ENCODE measurements at regions not wholly inside any gene's neighbourhood (a gene's known extent, or its start where the extent isn't known, plus 50 kb on each side); places are given as distances from the start of the nearest gene placed in this dataset.

GRCh38 chrX:51437521-51437920, 58.9 kb downstream of the NUDT11 start:
- Histone ChIP-seq H3K27ac (ENCODE audit: insufficient read depth, low read depth, low read length, poor library complexity, severe bottlenecking) (no peak overlapping the region), H3K4me3 (ENCODE audit: insufficient read depth, low read depth, low read length) (no peak overlapping the region), H3K27me3 (ENCODE audit: control insufficient read depth, insufficient read depth, low read length, poor library complexity, severe bottlenecking) (no peaks in the 10 kb centered on the region), H3K4me1 (ENCODE audit: control insufficient read depth, insufficient read depth, low read length) (no peaks in the 10 kb centered on the region), H3K36me3 (ENCODE audit: control insufficient read depth, insufficient read depth, low read length) (no peaks in the 10 kb centered on the region), H3K9me3 (ENCODE audit: control insufficient read depth, low read length) (no peaks in the 10 kb centered on the region)
- WGBS, 2 experiments, result 83% methylated on average over 1 of the region's 1 CpG; no CpG with 5 or more reads in 1 of the 2 experiments

GRCh38 chrX:51435101-51435500, 61.3 kb downstream of the NUDT11 start:
- H3K27ac ChIP-seq (ENCODE audit: insufficient read depth, low read depth, low read length, poor library complexity, severe bottlenecking), result no peak overlapping the region
- H3K4me3 ChIP-seq (ENCODE audit: insufficient read depth, low read depth, low read length), result no peak overlapping the region
- H3K9me3 ChIP-seq (ENCODE audit: control insufficient read depth, low read length), result no peaks in the 10 kb centered on the region
- H3K4me1 ChIP-seq (ENCODE audit: control insufficient read depth, insufficient read depth, low read length), result no peaks in the 10 kb centered on the region
- WGBS, 2 experiments, result 100% methylated on average over 1 of the region's 1 CpG; no CpG with 5 or more reads in 1 of the 2 experiments
- H3K27me3 ChIP-seq (ENCODE audit: control insufficient read depth, insufficient read depth, low read length, poor library complexity, severe bottlenecking), result no peaks in the 10 kb centered on the region
- H3K36me3 ChIP-seq (ENCODE audit: control insufficient read depth, insufficient read depth, low read length), result no peaks in the 10 kb centered on the region

DNA sequence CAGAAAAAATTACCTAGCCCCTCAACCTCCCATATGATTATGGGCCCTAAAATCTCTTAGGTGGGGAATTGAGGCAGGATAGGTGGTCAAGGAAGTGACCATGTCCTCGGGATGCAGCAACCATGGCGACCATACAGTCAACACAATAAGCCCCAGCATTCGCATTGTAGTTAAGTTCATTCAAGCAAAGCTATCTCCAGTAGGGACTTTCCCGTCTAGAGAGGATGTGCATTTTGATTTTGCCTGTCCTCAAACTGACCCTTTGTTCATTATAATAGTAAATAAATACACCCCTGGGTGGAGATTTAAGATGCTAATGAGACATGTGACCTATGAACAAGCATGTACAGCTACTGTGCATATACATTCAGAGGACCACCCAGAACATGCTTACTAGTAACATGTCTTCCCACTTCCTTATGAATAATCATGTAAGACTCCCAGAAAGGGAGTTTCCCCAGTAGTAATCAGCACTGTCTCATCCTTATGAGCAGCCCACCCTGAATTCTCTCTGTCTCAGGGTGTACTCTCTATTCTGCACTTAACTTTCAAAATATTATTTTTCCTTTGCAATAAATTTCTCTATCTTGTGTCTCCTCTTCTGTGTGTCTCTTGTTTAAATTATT, 74.3 kb downstream of the NUDT11 start:
- Histone ChIP-seq H3K4me1 (ENCODE audit: control insufficient read depth, insufficient read depth, low read length) (no peaks in the 10 kb centered on the region), H3K9me3 (ENCODE audit: control insufficient read depth, low read length) (no peaks in the 10 kb centered on the region)
- WGBS, 2 experiments, result 75 to 90% methylated on average over 2 to 3 of the region's 4 CpGs

DNA sequence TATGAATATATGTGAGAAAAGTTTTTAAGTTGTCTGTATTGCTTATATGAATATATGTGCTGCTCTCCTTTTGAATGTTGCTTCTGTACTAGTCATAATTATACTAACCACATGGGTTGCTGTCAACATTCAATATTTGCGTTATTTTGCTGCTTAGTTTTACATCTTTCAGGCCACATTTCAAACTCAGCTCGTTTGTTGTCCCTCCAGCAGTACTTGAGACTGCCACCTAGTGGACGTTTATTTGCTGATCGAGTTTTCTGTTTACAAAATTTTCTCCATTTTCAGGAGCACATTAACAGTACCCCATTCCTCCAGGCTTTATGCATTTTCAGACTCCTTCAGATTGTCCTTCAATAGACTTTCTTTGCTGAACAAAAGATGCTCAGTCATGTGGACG, 75.8 kb downstream of the NUDT11 start:
- 18 to 19% methylated on average over 5 of the region's 5 CpGs for WGBS, 2 experiments
- H3K4me3 ChIP-seq (ENCODE audit: insufficient read depth, low read depth, low read length), result no peak overlapping the region

More for the DNA sequence above, 74.3 kb downstream of the NUDT11 start:
- Histone ChIP-seq H3K36me3 (ENCODE audit: control insufficient read depth, insufficient read depth, low read length) (no peaks in the 10 kb centered on the region), H3K27ac (ENCODE audit: insufficient read depth, low read depth, low read length, poor library complexity, severe bottlenecking) (no peak overlapping the region), H3K4me3 (ENCODE audit: insufficient read depth, low read depth, low read length) (no peak overlapping the region), H3K27me3 (ENCODE audit: control insufficient read depth, insufficient read depth, low read length, poor library complexity, severe bottlenecking) (no peaks in the 10 kb centered on the region)

DNA sequence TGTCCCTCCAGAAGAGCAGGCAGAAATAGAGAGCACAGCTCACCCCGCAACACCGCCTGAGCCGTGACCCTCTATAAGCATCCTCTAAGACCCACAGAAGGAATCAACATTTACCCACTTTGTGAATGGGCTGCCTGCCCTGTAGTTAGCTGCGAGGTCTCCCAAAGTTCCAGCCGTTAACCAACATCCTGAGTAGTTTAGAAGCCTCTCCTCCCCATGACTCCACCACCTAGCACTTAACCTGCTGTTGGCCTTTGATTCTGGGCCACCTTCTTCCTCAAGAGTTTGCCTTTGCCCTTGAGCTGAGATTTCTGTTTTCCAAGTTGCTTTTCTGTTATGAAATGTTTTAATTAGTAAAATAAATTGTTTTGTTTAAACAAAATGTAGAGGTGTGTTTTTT, 75.8 kb downstream of the NUDT10 start:
- Histone ChIP-seq H3K27ac (ENCODE audit: insufficient read depth, low read depth, low read length, poor library complexity, severe bottlenecking) (no peak overlapping the region), H3K9me3 (ENCODE audit: control insufficient read depth, low read length) (no peaks in the 10 kb centered on the region), H3K27me3 (ENCODE audit: control insufficient read depth, insufficient read depth, low read length, poor library complexity, severe bottlenecking) (no peaks in the 10 kb centered on the region), H3K4me3 (ENCODE audit: insufficient read depth, low read depth, low read length) (no peak overlapping the region), H3K4me1 (ENCODE audit: control insufficient read depth, insufficient read depth, low read length) (no peaks in the 10 kb centered on the region), H3K36me3 (ENCODE audit: control insufficient read depth, insufficient read depth, low read length) (no peaks in the 10 kb centered on the region)
- WGBS, 2 experiments, result 80 to 88% methylated on average over 5 of the region's 5 CpGs

More for the DNA sequence above, 75.8 kb downstream of the NUDT11 start:
- Histone ChIP-seq H3K4me1 (ENCODE audit: control insufficient read depth, insufficient read depth, low read length) (no peaks in the 10 kb centered on the region), H3K9me3 (ENCODE audit: control insufficient read depth, low read length) (no peaks in the 10 kb centered on the region), H3K36me3 (ENCODE audit: control insufficient read depth, insufficient read depth, low read length) (no peaks in the 10 kb centered on the region), H3K27ac (ENCODE audit: insufficient read depth, low read depth, low read length, poor library complexity, severe bottlenecking) (no peak overlapping the region), H3K27me3 (ENCODE audit: control insufficient read depth, insufficient read depth, low read length, poor library complexity, severe bottlenecking) (no peaks in the 10 kb centered on the region)

DNA sequence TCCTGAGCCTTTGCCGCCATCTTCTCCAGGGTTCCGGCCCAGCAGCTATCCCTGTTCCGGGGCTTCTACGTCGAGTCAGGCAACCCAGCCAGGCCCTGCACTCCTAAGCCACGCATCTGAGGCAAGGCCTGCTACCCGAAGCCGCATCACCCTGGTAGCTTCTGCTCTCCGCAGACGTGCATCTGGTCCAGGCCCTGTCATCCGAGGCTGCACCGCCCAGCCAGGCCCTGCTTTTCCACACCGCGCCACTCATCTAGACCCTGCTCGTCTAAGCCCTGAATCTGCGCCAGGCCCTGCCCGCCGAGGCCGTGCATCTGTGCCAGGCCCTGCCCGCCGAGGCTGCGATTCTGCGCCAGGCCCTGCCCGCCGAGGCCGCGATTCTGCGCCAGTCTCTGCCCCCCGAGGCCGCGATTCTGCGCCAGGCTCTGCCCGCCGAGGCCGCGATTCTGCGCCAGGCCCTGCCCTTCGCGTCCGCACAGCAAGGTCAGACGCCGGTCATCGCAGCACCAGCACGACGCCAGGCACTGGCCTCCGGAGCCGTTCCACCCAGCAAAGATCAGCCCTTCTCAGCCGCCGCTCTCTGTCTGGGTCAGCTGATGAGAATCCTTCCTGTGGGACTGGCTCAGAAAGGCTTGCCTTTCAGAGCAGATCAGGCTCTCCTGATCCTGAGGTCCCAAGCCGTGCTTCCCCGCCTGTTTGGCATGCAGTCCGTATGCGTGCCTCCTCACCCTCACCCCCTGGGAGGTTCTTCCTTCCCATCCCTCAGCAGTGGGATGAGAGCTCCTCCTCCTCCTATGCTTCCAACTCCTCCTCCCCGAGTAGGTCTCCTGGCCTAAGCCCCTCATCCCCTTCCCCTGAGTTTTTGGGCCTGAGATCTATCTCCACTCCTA, 75.1 kb downstream of the NUDT10 start:
- Histone ChIP-seq H3K27me3 (ENCODE audit: control insufficient read depth, insufficient read depth, low read length, poor library complexity, severe bottlenecking) (no peaks in the 10 kb centered on the region), H3K27ac (ENCODE audit: insufficient read depth, low read depth, low read length, poor library complexity, severe bottlenecking) (no peak overlapping the region), H3K36me3 (ENCODE audit: control insufficient read depth, insufficient read depth, low read length) (no peaks in the 10 kb centered on the region), H3K9me3 (ENCODE audit: control insufficient read depth, low read length) (no peaks in the 10 kb centered on the region), H3K4me1 (ENCODE audit: control insufficient read depth, insufficient read depth, low read length) (no peaks in the 10 kb centered on the region), H3K4me3 (ENCODE audit: insufficient read depth, low read depth, low read length) (no peak overlapping the region)
- 93 to 94% methylated on average over 54 of the region's 54 CpGs for WGBS, 2 experiments

DNA sequence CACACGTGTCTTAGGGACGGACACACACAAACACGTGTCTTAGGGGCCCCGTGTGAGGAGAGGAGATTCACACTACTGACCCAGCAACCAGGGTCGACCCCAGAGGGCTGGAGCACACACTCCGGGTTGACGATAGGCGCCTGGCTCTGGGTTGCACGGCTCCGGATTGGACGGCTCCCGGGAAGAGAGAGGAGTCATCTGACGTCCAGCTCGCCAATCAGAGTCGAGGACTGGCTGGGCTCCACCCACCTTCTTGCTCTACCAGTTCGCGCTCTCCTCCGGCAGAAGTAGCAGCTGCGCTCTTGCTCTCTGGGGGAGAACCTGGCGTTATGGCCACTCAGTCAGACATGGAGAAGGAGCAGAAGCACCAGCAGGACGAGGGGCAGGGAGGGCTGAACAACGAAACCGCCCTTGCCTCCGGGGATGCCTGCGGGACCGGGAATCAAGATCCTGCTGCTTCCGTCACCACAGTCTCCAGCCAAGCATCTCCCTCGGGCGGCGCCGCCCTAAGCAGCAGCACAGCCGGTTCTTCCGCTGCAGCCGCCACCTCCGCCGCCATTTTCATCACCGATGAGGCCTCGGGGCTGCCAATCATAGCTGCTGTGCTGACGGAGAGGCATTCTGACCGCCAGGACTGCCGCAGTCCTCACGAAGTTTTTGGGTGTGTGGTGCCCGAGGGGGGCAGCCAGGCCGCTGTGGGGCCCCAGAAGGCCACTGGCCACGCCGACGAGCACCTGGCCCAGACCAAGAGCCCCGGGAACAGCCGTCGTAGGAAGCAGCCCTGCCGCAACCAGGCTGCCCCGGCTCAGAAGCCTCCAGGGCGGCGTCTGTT, 74.3 kb downstream of the NUDT10 start:
- no peaks in the 10 kb centered on the region for H3K4me1 ChIP-seq (ENCODE audit: control insufficient read depth, insufficient read depth, low read length)
- no peaks in the 10 kb centered on the region for H3K36me3 ChIP-seq (ENCODE audit: control insufficient read depth, insufficient read depth, low read length)
- no peak overlapping the region for H3K4me3 ChIP-seq (ENCODE audit: insufficient read depth, low read depth, low read length)
- no peaks in the 10 kb centered on the region for H3K9me3 ChIP-seq (ENCODE audit: control insufficient read depth, low read length)
- H3K27me3 ChIP-seq (ENCODE audit: control insufficient read depth, insufficient read depth, low read length, poor library complexity, severe bottlenecking), result no peaks in the 10 kb centered on the region
- 95 to 96% methylated on average over 54 of the region's 54 CpGs for WGBS, 2 experiments
- H3K27ac ChIP-seq (ENCODE audit: insufficient read depth, low read depth, low read length, poor library complexity, severe bottlenecking), result no peak overlapping the region

GRCh38 chrX:51404445-51404844, 71.8 kb downstream of the NUDT10 start:
- H3K36me3 ChIP-seq (ENCODE audit: control insufficient read depth, insufficient read depth, low read length), result no peaks in the 10 kb centered on the region
- no peaks in the 10 kb centered on the region for H3K9me3 ChIP-seq (ENCODE audit: control insufficient read depth, low read length)
- H3K27ac ChIP-seq (ENCODE audit: insufficient read depth, low read depth, low read length, poor library complexity, severe bottlenecking), result no peak overlapping the region
- H3K4me3 ChIP-seq (ENCODE audit: insufficient read depth, low read depth, low read length), result no peak overlapping the region
- 100% methylated on average over 1 to 4 of the region's 4 CpGs for WGBS, 2 experiments
- H3K4me1 ChIP-seq (ENCODE audit: control insufficient read depth, insufficient read depth, low read length), result no peaks in the 10 kb centered on the region
- no peaks in the 10 kb centered on the region for H3K27me3 ChIP-seq (ENCODE audit: control insufficient read depth, insufficient read depth, low read length, poor library complexity, severe bottlenecking)

DNA sequence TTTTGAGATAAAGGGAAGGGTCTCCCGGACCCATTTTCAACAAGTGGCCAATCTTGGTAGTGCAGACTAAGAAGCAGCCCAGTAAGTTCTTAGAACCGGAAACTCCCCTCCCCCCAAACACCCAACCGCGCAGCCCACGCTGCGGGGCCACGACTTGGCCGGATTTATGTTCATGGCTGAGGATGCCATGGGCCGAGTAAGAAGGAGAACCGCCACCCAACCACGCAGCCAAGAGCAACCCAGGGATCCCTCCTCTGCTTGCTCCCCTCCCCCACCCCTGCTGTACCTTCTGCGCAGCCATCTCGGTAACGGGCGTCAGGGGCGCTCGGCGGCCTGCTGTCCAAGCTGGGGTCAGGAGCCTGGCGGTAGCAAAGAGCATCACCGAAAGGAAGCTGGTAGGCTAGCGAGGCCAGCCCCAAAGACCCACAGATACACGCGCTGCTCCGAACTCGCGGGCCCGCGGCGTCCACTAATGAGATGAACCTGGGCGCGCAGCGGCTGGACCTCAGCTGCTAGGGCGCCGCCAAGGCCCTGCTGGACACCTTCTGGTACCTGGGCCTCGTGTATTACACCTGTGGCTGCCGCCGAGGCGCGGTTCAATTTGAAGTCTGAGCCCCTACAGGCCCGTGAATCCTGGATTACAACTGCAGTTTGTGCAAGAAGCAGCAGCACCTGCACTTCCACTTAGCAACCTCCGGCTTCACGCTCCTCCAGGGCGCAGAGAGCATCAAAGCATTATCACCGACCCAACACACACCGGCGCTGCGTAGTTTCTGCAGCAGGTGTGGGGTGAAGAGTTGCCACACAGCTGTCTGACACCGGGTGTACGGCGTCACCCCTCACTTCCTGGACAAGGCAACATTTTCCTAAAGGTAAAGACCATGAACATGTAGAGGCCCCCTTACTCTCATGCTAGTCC, 63.4 kb downstream of the NUDT10 start:
- Histone ChIP-seq H3K9me3 (ENCODE audit: control insufficient read depth, low read length) (no peaks in the 10 kb centered on the region), H3K4me1 (ENCODE audit: control insufficient read depth, insufficient read depth, low read length) (no peaks in the 10 kb centered on the region), H3K4me3 (ENCODE audit: insufficient read depth, low read depth, low read length) (peak overlapping the region; percentile 37), H3K27me3 (ENCODE audit: control insufficient read depth, insufficient read depth, low read length, poor library complexity, severe bottlenecking) (no peaks in the 10 kb centered on the region), H3K27ac (ENCODE audit: insufficient read depth, low read depth, low read length, poor library complexity, severe bottlenecking) (no peak overlapping the region), H3K36me3 (ENCODE audit: control insufficient read depth, insufficient read depth, low read length) (no peaks in the 10 kb centered on the region)
- WGBS, 2 experiments, result 37 to 40% methylated on average over 49 to 50 of the region's 50 CpGs

All from ectodermal cell (in vitro differentiated cells).